Activated CD4-positive, alpha-beta memory T cell treated with anti-CD3 and anti-CD28 coated beads, Interleukin-2, amount 10 ng/mL, durations not matched to agents 7 days and 5 days (primary cell): ENCODE measurements at regions not wholly inside any gene's neighbourhood (a gene's known extent, or its start where the extent isn't known, plus 50 kb on each side); places are given as distances from the start of the nearest gene placed in this dataset.
"Not testable (repeated sequence)": the region's sequence is repeated elsewhere in the genome, so short reads cannot be mapped to it uniquely, and the experiment has no call there.

Experiments
- CTCF ChIA-PET: fragments of 350-600 bp; sonication (Branson Sonifier 250); formaldehyde crosslinking; loops from one replicate; lab custom pipeline; 2021; ENCODE audit warnings: antibody characterized with exemption, inconsistent platforms; lab: Charles Lee
- POLR2A ChIA-PET: fragments of 350-600 bp; sonication (Branson Sonifier 250); formaldehyde crosslinking; loops from one replicate; lab custom pipeline; 2021; ENCODE audit warnings: antibody characterized with exemption; lab: Charles Lee
- DNase-seq: peaks from one replicate; pipeline ENCODE4 v3.0.0-alpha.2; 2020
- H3K27ac Mint-ChIP-seq: one replicate; pipeline ENCODE4 v1.8.0; 2021; ENCODE audit warnings: mild to moderate bottlenecking, mixed read lengths
- H3K27me3 Mint-ChIP-seq: one replicate; pipeline ENCODE4 v1.8.0; 2021; ENCODE audit warnings: mixed read lengths
- H3K36me3 Mint-ChIP-seq: one replicate; pipeline ENCODE4 v1.8.0; 2021; ENCODE audit warnings: low read depth, mixed read lengths
- H3K4me1 Mint-ChIP-seq: one replicate; pipeline ENCODE4 v1.8.0; 2021; ENCODE audit warnings: mixed read lengths
- H3K4me3 Mint-ChIP-seq: one replicate; pipeline ENCODE4 v1.8.0; 2021; ENCODE audit warnings: mild to moderate bottlenecking, mixed read lengths
- H3K9me3 Mint-ChIP-seq: one replicate; pipeline ENCODE4 v1.8.0; 2021; ENCODE audit warnings: mixed read lengths

DNA sequence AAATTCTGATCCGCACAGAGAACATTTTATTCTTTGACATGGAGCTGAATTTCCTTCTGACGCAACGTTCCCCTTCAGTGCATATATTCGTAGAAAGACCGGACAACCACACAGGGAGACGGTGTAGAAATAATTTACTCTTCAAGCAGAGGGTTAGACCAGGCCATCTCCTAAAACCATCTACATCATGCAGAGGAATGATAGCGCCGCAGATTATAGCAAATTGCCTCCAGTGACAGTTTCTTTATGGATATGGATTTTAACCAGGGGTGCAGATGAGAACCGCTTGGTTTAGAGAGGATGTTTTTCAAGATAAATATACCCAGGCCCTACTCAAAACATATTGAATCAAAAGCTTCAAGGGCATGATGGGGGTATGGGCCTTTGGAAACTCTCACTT, 759.3 kb upstream of the AUTS2 start:
- no peak for DNase-seq
- Mint-ChIP-seq H3K27me3 (no peaks in the 10 kb centered on the region), H3K4me3 (no peak overlapping the region), H3K36me3 (no peaks in the 10 kb centered on the region), H3K9me3 (peaks cover 20% of the 10 kb centered on the region), H3K4me1 (no peaks in the 10 kb centered on the region), H3K27ac (no peak overlapping the region)
- ChIA-PET POLR2A (no interaction called here), CTCF (no interaction called here)

DNA sequence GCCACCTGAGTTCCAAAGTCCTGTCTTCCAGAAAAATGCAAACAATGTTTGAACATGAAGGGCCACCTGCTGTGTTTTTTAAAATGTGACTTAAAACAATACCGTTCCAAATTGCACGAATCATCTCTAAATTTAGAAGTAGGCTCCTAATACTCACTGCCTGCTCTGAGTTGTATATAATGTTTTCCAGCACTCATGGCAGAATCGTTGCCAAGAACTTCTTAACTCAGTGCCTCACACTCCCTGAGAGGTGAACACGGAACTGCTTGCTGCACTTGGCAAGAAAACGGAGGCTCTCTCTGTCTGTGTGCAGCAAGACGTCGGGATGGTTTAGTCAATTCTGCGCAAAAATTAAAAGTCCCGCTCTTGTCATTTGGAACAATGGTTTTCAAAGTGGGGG, 757.3 kb upstream of the AUTS2 start:
- H3K9me3 Mint-ChIP-seq: peaks cover 30% of the 10 kb centered on the region
- DNase-seq: no peak
- H3K27ac Mint-ChIP-seq: no peak overlapping the region
- POLR2A ChIA-PET: no interaction called here
- H3K4me1 Mint-ChIP-seq: no peaks in the 10 kb centered on the region
- CTCF ChIA-PET: no interaction called here
- H3K4me3 Mint-ChIP-seq: no peak overlapping the region
- H3K27me3 Mint-ChIP-seq: no peaks in the 10 kb centered on the region
- H3K36me3 Mint-ChIP-seq: no peaks in the 10 kb centered on the region

GRCh38 chr7:68843985-68844384, 754.3 kb upstream of the AUTS2 start:
- H3K4me3 Mint-ChIP-seq, CTCF ChIA-PET, H3K4me1 Mint-ChIP-seq, POLR2A ChIA-PET, H3K36me3 Mint-ChIP-seq, H3K27ac Mint-ChIP-seq, H3K27me3 Mint-ChIP-seq, DNase-seq: not testable (repeated sequence)
- H3K9me3 Mint-ChIP-seq: peaks cover 33% of the 10 kb centered on the region

GRCh38 chr7:68846811-68847325, 751.4 kb upstream of the AUTS2 start:
- no peak overlapping the region for H3K4me3 Mint-ChIP-seq
- DNase-seq: no peak
- no peak overlapping the region for H3K27ac Mint-ChIP-seq
- no peaks in the 10 kb centered on the region for H3K27me3 Mint-ChIP-seq
- H3K4me1 Mint-ChIP-seq: no peaks in the 10 kb centered on the region
- ChIA-PET CTCF (no interaction called here), POLR2A (no interaction called here)
- no peaks in the 10 kb centered on the region for H3K36me3 Mint-ChIP-seq
- H3K9me3 Mint-ChIP-seq: peaks cover 29% of the 10 kb centered on the region

- CTCF ChIA-PET: no interaction called here
- DNase-seq: no peak
- POLR2A ChIA-PET: no interaction called here
- H3K9me3 Mint-ChIP-seq: peaks cover 27% of the 10 kb centered on the region
- H3K27ac Mint-ChIP-seq: no peak overlapping the region
- no peaks in the 10 kb centered on the region for H3K27me3 Mint-ChIP-seq
- H3K4me1 Mint-ChIP-seq: no peaks in the 10 kb centered on the region
- no peak overlapping the region for H3K4me3 Mint-ChIP-seq
- no peaks in the 10 kb centered on the region for H3K36me3 Mint-ChIP-seq
Observed at GRCh38 chr7:68853254-68853653, 745.0 kb upstream of the AUTS2 start.

DNA sequence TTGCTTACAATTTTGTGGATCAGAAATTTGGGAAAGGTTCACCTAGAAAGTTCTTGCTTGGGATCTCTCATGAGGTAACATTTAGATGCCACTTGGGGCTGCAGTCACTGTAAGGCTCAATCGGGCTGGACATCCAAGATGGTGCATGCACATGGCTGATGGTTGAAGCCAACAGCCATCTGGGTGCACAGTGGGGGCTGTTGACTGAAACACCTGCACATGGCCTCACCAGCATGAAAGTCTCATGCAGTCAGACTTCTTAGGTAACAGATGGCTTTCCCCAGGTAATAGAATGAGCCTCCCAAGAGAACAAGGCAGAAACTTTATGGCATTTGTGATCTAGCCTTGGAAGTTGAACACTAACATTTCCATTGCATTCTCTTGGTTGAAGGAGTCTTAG, 740.7 kb upstream of the AUTS2 start:
- no peak overlapping the region for H3K4me3 Mint-ChIP-seq
- DNase-seq: no peak
- H3K4me1 Mint-ChIP-seq: no peaks in the 10 kb centered on the region
- peaks cover 30% of the 10 kb centered on the region for H3K9me3 Mint-ChIP-seq
- no peaks in the 10 kb centered on the region for H3K27me3 Mint-ChIP-seq
- POLR2A ChIA-PET: no interaction called here
- no peak overlapping the region for H3K27ac Mint-ChIP-seq
- CTCF ChIA-PET: no interaction called here
- H3K36me3 Mint-ChIP-seq: no peaks in the 10 kb centered on the region

- H3K4me1 Mint-ChIP-seq: no peaks in the 10 kb centered on the region
- no peaks in the 10 kb centered on the region for H3K27me3 Mint-ChIP-seq
- H3K4me3 Mint-ChIP-seq: no peak overlapping the region
Observed at GRCh38 chr7:68858497-68858896, 739.8 kb upstream of the AUTS2 start.

GRCh38 chr7:68861171-68861570, 737.1 kb upstream of the AUTS2 start:
- Mint-ChIP-seq H3K27ac (no peak overlapping the region), H3K27me3 (no peaks in the 10 kb centered on the region), H3K4me1 (no peaks in the 10 kb centered on the region), H3K4me3 (no peak overlapping the region), H3K36me3 (no peaks in the 10 kb centered on the region), H3K9me3 (peaks cover 24% of the 10 kb centered on the region)
- POLR2A ChIA-PET: no interaction called here
- CTCF ChIA-PET: no interaction called here
- no peak for DNase-seq

More at GRCh38 chr7:68858497-68858896, 739.8 kb upstream of the AUTS2 start:
- ChIA-PET CTCF (no interaction called here), POLR2A (no interaction called here)
- DNase-seq: no peak
- Mint-ChIP-seq H3K27ac (no peak overlapping the region), H3K36me3 (no peaks in the 10 kb centered on the region), H3K9me3 (peaks cover 32% of the 10 kb centered on the region)

GRCh38 chr7:68862261-68862660, 736.0 kb upstream of the AUTS2 start:
- H3K36me3 Mint-ChIP-seq: no peaks in the 10 kb centered on the region

GRCh38 chr7:68862736-68863135, 735.5 kb upstream of the AUTS2 start:
- Mint-ChIP-seq H3K36me3 (no peaks in the 10 kb centered on the region), H3K27ac (no peak overlapping the region), H3K4me1 (no peaks in the 10 kb centered on the region), H3K27me3 (no peaks in the 10 kb centered on the region), H3K4me3 (no peak overlapping the region), H3K9me3 (peaks cover 22% of the 10 kb centered on the region)
- ChIA-PET CTCF (no interaction called here), POLR2A (no interaction called here)
- DNase-seq: no peak

More at GRCh38 chr7:68862261-68862660, 736.0 kb upstream of the AUTS2 start:
- Mint-ChIP-seq H3K27me3 (no peaks in the 10 kb centered on the region), H3K27ac (no peak overlapping the region), H3K4me1 (no peaks in the 10 kb centered on the region), H3K9me3 (peaks cover 24% of the 10 kb centered on the region), H3K4me3 (no peak overlapping the region)
- ChIA-PET CTCF (no interaction called here), POLR2A (no interaction called here)
- DNase-seq: no peak

- POLR2A ChIA-PET: no interaction called here
- H3K36me3 Mint-ChIP-seq: no peaks in the 10 kb centered on the region
- CTCF ChIA-PET: no interaction called here
- H3K27me3 Mint-ChIP-seq: no peaks in the 10 kb centered on the region
- no peak for DNase-seq
- H3K4me3 Mint-ChIP-seq: no peak overlapping the region
- no peak overlapping the region for H3K27ac Mint-ChIP-seq
- no peaks in the 10 kb centered on the region for H3K4me1 Mint-ChIP-seq
- peaks cover 28% of the 10 kb centered on the region for H3K9me3 Mint-ChIP-seq
Observed at GRCh38 chr7:68865351-68866199, 732.7 kb upstream of the AUTS2 start.

GRCh38 chr7:68866200-68866570, 732.1 kb upstream of the AUTS2 start:
- no peak overlapping the region for H3K4me3 Mint-ChIP-seq

DNA sequence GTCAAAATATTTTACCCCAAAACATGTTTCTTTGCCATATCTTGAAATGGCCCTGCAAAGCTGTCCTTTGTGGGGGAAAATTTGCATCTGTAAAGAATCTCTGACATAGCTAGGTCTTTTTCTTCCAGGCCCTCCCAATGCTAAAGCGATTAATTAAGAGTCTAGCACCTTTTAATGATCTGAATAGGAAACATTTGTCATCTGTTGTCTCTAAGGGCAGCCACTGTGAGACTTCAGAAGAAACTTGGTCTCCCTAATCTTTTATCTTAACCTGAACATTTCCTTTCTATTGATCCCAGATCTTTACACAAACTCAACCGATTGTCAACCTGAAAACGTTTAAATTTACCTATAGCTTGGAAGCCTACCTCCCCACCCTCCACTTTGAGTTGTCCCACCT, 731.6 kb upstream of the AUTS2 start:
- H3K4me1 Mint-ChIP-seq, POLR2A ChIA-PET, H3K36me3 Mint-ChIP-seq, H3K4me3 Mint-ChIP-seq, CTCF ChIA-PET, H3K27me3 Mint-ChIP-seq, DNase-seq, H3K27ac Mint-ChIP-seq: not testable (repeated sequence)
- H3K9me3 Mint-ChIP-seq: peaks cover 25% of the 10 kb centered on the region

More at GRCh38 chr7:68866200-68866570, 732.1 kb upstream of the AUTS2 start:
- H3K27me3 Mint-ChIP-seq: no peaks in the 10 kb centered on the region
- peaks cover 28% of the 10 kb centered on the region for H3K9me3 Mint-ChIP-seq
- H3K36me3 Mint-ChIP-seq: no peaks in the 10 kb centered on the region
- POLR2A ChIA-PET: no interaction called here
- H3K27ac Mint-ChIP-seq: no peak overlapping the region
- CTCF ChIA-PET: no interaction called here
- no peak for DNase-seq
- H3K4me1 Mint-ChIP-seq: no peaks in the 10 kb centered on the region

DNA sequence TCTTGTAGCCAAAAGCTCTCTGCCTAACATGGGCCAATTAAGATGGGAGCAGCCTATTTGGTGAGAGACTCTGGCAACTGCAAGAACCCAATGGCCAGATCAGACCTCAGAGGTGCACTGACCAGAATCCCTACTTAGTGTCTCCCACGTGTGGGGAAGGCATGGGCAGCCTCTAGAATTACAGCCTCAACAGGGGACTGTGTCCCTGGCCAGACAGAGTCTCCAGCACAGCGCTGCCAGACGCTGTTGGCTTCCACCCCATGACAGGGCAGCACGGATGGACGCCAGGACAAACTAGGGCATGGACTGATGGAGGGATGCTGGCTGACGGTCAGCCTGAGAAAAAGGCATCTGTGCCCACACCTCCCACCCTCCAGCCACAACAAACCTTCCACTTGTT, 729.3 kb upstream of the AUTS2 start:
- ChIA-PET POLR2A (no interaction called here), CTCF (no interaction called here)
- Mint-ChIP-seq H3K4me1 (no peaks in the 10 kb centered on the region), H3K36me3 (no peaks in the 10 kb centered on the region), H3K4me3 (no peak overlapping the region), H3K27ac (no peak overlapping the region), H3K27me3 (no peaks in the 10 kb centered on the region), H3K9me3 (peaks cover 33% of the 10 kb centered on the region)
- no peak for DNase-seq
